Kidney capillary endothelial cell (primary cell): ENCODE measurements at regions not wholly inside any gene's neighbourhood (a gene's known extent, or its start where the extent isn't known, plus 50 kb on each side); places are given as distances from the start of the nearest gene placed in this dataset.
"Not testable (repeated sequence)": the region's sequence is repeated elsewhere in the genome, so short reads cannot be mapped to it uniquely, and the experiment has no call there.

Source experiments
- DNase-seq: peaks from one replicate; pipeline ENCODE4 v3.0.0-alpha.2; 2018; ENCODE audit warnings: low spot score

DNA sequence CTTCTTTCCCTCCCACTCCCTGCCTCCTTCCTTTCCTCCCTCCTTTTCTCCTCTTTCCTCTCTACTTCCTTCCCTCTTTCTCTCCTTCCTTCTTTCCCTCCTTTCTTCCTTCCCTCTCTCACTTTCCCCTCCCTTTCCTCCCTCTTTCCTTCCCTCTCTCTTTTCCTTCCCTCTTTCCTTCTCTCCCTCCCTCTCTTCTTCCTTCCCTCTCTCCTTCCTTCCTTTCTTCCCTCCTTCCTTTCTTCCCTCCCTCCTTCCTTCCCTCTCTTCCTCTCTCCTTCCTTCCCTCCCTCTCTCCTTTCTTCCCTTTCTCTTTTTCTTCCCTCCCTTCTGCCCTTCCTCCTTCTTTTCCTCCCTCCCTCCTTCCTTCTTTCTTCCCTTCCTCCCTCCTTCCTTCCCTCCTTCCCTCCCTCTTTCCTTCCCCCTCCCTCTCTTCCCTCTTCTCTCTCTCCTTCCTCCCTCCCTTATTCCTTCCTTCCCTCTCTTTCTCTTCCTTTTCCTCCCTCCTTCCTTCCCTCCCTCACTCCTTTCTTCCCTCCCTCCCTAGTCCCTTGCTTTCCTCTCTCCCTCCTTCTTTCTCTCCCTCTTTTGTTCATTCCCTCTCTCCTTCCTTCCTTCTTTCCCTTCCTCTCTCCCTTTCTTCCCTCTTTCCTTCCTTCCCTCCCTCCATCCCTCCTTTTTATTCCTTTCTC lies 443.9 kb downstream of the ZNF536 start:
- no peak for DNase-seq

- DNase-seq = no peak
Measured at GRCh38 chr19:30812099-30812678, 440.0 kb downstream of the ZNF536 start.

GRCh38 chr19:30811397-30812098 lies 439.4 kb downstream of the ZNF536 start:
- no peak for DNase-seq

- no peak for DNase-seq
Measured at GRCh38 chr19:30810726-30811125, 438.5 kb downstream of the ZNF536 start.

DNA sequence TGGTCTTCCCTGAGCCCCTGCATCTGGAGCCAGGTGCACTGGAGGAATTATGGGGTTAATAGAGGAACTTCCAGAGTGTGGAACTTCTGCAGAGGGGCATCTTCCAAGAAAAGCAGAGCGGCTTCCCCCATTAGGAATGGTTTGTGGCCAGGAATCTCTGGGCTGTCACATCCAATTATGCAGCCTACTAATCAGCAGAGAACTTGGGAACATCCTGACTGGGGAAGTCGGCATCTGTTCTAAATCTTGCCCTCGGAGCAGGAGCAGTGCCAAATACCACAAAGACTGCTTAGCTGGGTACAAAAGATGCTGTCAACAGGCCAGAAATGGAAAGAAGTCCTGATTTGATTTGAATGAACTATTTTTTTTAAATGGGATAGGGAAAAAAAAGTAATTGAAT lies 435.1 kb downstream of the ZNF536 start:
- DNase-seq = no peak

DNA sequence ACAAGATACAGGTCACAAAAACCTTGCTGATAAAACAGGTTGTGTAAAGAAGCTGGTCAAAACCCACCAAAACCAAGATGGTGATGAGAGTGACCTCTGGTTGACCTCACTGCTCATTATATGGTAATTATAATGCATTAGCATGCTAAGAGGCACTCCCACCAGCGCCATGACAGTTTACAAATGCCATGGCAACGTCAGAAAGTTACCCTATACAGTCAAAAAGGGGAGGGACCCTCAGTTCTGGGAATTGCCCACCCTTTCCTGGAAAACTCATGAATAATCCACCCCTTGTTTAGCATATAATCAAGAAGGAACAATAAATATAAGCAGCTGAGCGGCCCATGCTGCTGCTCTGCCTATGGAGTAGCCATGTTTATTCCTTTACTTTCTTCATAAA lies 434.1 kb downstream of the ZNF536 start:
- no peak for DNase-seq

DNA sequence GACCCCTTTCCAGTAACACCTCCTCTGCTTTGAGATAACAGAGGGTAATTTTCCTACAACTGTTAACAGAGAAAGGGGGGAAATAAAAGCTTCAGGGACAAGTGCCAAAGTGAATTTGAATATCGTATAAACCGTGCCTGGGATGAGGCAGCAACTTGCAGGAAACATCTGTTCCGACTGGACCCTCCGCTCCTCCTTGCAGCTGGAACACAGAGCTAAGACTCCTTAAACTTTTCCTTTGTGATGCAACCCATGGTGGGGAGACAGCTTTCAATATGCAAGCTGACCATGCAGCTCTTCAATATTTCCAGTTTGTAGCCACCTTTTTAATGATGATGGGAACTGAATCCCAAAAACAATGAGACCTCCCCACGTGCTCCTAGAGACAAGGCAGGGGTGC lies 432.6 kb downstream of the ZNF536 start:
- DNase-seq = no peak

DNA sequence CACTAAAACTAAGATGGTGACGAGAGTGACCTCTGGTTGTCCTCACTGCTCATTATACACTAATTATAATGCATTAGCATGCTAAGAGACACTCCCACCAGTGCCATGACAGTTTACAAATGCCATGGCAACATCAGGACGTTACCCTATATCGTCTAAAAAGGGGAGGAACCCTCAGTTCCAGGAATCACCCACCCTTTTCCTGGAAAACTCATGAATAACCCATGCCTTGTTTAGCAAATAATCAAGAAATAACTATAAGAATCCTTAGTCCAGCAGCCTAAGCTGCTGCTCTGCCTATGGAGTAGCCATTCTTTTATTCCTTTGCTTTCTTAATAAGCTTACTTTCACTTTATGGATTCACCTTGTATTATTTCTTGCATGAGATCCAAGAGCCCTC lies 432.1 kb downstream of the ZNF536 start:
- not testable (repeated sequence) for DNase-seq

DNA sequence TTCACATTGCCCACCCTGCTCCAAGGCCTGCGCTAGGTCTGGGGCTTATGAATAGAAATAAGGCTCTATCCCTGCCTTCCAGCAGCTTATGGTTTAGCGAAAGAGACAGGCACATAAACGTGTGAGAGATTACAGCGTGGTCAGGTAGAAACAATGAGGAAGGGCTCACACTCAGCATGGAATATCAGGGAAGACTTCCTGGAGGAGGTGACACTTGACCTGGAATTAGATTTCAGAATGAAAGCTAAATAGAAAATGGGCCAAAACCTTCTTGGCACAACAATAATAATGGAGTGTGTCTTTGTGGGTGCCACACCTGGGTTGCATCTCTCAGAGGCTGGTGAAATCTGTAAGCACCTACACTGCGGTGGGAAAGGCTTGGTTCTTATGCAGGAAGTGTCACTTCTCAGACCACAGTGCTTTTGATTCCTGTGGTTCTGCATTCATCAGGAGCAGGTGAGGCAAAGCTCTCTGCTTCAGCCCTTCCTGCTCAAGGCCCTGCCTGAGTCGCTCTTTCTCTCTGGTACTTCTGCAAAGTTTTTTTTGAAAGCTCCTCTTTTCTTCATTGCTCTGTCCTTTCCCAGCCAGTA lies 430.3 kb downstream of the ZNF536 start:
- no peak for DNase-seq

DNA sequence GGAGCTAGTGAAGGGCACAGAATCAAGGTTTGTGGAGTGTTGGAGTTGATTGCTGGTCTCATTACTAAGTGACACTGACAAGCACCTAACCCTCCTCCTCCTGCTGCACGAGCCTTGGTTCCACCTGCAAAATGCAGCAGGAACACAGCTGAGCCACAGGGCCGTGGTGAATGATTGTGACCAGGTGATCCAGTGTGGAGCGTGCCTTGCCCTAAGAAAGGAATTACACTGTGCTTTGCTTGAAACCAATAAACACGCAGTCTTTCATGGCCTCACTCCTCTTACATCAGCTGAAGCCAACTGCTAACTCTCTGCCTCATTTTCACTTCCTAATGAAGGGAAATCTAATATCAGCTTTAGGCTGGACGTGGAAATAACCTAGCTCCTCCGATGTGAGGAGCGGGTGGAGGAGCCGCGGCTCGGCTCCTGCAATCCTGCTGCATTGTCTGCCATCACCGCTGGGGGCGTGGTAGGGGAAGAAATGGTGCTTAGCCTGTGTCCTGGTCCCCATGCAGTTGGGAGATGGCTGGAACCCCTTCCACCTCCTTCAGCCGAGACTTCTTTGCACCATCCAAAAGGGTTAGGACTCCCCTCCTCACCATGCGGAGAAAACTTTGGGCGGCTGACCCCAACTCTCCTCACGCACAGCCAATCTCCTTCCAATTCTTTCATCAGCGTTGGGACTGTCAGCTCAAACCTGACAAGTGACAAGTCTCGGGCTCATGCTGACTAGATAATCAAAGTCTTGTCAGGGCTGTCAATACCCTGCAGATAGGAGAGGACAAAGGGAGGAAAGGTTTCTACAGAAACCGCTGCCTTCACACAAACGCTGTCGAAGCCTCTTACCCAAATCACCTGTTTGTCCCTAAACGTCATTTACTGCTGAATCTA lies 427.9 kb downstream of the ZNF536 start:
- peak; percentile 2 for DNase-seq

GRCh38 chr19:30795727-30796126 lies 423.5 kb downstream of the ZNF536 start:
- no peak for DNase-seq

DNA sequence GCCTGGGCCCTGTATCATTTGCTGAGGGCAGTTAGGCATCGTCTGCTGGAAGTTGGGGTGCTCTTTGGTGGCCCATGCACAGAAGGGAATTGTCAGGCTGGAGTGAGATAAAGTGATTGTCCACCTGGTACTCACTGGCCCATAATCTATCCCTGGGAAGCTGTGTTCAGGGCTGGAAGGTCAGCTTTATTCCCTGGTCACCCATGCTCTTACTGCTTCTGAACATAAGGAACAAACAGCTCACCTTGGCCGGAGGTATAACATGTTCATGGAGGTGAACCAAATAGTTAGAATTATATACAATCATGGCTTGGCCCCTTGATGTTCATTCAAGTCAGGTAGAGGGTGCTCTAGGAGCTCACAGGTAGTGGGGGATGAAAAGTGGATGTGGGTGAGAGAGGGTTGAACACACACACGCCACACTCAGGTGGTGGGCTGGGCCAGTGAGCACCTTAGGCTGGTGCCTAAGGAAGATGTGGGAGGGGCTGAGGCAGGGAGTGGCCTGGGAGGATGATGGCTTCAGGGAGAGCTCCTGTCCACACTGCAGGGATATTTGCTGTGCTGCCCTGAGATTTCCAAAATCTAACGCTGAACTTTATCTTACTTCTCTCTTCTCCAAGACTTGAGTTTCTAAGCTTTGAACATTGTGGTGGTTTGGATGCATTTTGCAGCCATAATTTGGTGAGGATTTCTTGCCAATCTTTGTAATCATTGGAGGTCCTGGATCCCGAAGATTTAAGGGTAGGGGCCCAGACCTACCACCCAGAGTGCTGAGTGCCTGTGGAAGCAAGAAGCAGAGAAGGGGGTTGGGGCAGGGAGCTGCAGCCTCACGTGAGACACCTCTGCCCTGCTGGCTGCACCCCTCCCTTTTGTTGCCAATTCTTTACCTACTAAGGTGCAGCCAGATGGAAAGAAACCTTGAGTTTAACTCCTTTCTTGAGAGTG lies 420.6 kb downstream of the ZNF536 start:
- DNase-seq = no peak

- no peak for DNase-seq
Measured at GRCh38 chr19:30791088-30791487, 418.9 kb downstream of the ZNF536 start.

DNA sequence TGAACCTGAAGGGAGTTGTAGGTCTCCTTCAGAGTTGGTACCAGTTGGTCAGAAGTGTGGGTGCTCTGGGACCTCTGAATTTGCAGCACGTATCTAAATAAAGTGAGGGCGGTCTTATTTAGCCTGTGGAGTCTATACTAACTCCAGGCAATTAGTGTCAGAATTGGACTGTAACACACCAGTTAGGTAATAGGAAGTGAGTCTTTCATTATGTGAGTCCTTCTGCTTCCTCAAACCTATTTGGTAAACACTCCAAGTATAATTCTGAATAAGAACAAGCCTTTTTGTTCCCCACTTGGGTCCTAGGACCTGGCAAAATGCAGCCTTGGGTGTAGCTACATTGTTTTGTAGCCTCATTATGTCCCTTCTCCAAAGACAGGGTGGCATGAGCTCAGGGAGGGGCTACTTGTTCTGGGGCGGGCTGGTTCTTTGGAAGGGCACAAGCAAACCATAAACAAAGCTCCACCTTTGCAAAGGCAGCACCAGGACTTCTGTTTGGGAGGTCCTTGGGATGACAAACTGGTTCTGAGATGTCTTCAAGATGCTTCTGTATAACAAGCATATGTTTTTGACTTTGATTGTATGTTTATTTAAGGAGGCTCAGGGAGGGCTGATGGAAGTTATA lies 418.0 kb downstream of the ZNF536 start:
- no peak for DNase-seq

GRCh38 chr19:30788105-30788765 lies 416.1 kb downstream of the ZNF536 start:
- no peak for DNase-seq

- DNase-seq = no peak
Measured at GRCh38 chr19:30785458-30786137, 413.4 kb downstream of the ZNF536 start.

DNA sequence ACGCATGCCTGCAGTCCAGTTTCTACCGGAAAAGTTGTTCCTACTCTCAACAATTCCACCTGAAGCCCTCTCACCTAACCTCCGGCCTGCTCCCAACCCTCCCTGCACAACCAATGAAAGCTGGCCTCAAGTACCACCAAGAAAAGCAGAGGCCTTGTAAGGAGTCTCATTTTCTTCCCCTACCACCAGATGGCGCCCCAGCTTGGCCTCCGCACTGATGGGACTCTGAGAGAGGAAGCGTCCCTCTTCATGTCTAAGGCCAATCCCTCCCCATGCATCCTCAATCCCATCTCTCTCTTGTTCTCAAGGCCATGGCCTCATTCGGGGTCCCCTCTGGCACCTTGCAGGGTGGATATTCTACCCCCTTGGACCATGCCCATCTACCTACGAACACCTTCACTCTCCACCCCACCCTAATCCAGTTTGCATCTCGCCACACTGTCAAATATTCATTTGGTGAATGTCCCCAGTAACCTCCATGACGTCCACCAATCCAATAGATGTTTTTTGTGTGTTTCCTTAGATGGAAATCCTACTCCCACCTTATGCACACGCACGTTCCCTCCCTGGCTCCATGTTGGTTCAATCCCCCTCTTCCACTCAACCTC lies 412.8 kb downstream of the ZNF536 start:
- DNase-seq = peak; percentile 9

GRCh38 chr19:30783936-30784335 lies 411.8 kb downstream of the ZNF536 start:
- no peak for DNase-seq

DNA sequence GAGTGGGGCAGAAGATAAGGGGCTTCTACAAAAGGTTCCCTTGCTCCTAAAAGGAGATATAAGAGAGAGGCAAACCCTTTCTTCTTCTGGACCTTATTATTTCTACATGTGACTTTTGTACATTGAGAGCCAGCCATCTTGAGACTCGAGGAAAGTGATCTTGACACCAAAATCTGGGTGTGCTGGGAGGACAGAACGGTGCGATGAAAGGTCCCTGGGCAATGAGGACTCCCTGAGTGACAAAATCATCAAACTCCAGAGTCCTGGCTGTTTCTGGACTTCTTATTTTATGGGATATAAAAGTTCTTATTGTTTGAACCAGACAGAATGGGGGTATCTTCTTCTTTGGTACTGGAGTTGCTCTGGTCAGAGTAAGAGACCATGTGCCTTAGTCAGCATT lies 411.0 kb downstream of the ZNF536 start:
- DNase-seq = no peak
